HCT116 (cell line): ENCODE measurements at regions not wholly inside any gene's neighbourhood (a gene's known extent, or its start where the extent isn't known, plus 50 kb on each side); places are given as distances from the start of the nearest gene placed in this dataset.

Experiments used
- CBX3 ChIP-seq: IDR thresholded peaks from 2 replicates; pipeline ENCODE4 v1.6.1; 2012; ENCODE audit warnings: low read depth
- CEBPB ChIP-seq: IDR thresholded peaks from 2 replicates; pipeline ENCODE4 v1.6.1; 2012; ENCODE audit warnings: low read depth
- CTCF ChIP-seq, 3 experiments: fragments of 200-600 bp in 1 of 3; sonication (generic) in 1 of 3; IDR thresholded peaks in 2 of 3; conservative IDR thresholded peaks in 1 of 3; 2 replicates each; pipeline ENCODE4 v1.5.1; 2012 to 2017; ENCODE audit warnings: low read depth in 2 of 3, low read length in 2 of 3, antibody characterized with exemption in 1 of 3, borderline replicate concordance in 1 of 3, control low read depth in 1 of 3, mild to moderate bottlenecking in 1 of 3, mixed read lengths in 1 of 3, mixed run types in 1 of 3, moderate library complexity in 1 of 3; ENCODE audit not compliant: insufficient read depth in 1 of 3
- EZH2phosphoT487 ChIP-seq: fragments of 200-600 bp; IDR thresholded peaks from 2 replicates; pipeline ENCODE4 v1.6.1; 2018; ENCODE audit warnings: antibody characterized with exemption, borderline replicate concordance
- FOSL1 ChIP-seq: IDR thresholded peaks from 2 replicates; pipeline ENCODE4 v1.6.1; 2012; ENCODE audit warnings: low read depth
- MAX ChIP-seq: IDR thresholded peaks from 2 replicates; pipeline ENCODE4 v1.6.1; 2012
- POLR2A ChIP-seq: IDR thresholded peaks from 2 replicates; pipeline ENCODE4 v1.7.0; 2011; ENCODE audit warnings: borderline replicate concordance; ENCODE audit not compliant: insufficient read depth, insufficient read length; ENCODE audit errors: extremely low read depth
- POLR2AphosphoS5 ChIP-seq: IDR thresholded peaks from 2 replicates; pipeline ENCODE4 v1.6.1; 2011; ENCODE audit warnings: mild to moderate bottlenecking, low read depth, low read length, moderate library complexity
- REST ChIP-seq: IDR thresholded peaks from 2 replicates; pipeline ENCODE4 v1.6.1; 2012; ENCODE audit warnings: low read depth
- SRF ChIP-seq: IDR thresholded peaks from 2 replicates; pipeline ENCODE4 v1.6.1; 2012; ENCODE audit warnings: low read depth
- TCF7L2 ChIP-seq: IDR thresholded peaks from 2 replicates; pipeline ENCODE4 v1.7.0; 2011; ENCODE audit warnings: borderline replicate concordance, inconsistent platforms; ENCODE audit not compliant: insufficient read depth, insufficient read length; ENCODE audit errors: extremely low read depth
- YY1 ChIP-seq: IDR thresholded peaks from 2 replicates; pipeline ENCODE4 v1.6.1; 2011; ENCODE audit warnings: low read length, low read depth, moderate library complexity, mild to moderate bottlenecking; ENCODE audit not compliant: insufficient replicate concordance; ENCODE audit errors: extremely low read depth
- ZNF274 ChIP-seq: fragments of 200-500 bp; sonication (Bioruptor generic); IDR thresholded peaks from 2 replicates; pipeline ENCODE4 v1.6.1; 2014; ENCODE audit warnings: mild to moderate bottlenecking, low read depth, low read length, inconsistent platforms

DNA sequence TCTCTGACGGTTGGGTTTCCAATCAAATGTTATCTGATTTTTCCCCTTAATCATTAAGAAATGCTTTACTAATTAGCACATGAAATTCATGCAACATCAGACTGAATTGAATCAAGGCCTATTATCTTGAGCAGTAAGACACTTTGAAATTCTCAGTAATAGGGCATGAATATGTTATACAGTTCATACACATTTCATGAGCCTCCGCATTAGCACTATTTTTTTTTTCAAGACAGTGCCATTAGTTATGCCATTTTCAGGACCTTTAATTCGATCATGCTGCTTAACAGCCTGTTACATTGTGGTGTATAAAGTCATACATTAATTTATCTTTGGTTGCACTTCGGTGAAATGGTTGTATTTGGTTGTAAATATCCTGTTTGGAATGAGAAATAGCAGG is 862.6 kb upstream of the GOT2 start:
- TF ChIP-seq CTCF (IDR thresholded peaks at IDR 0.05 in 2 of 3, conservative IDR thresholded peaks at IDR 0.05 in 1 of 3; ENCODE audit: borderline replicate concordance in 1 of 3, insufficient read depth in 1 of 3, low read depth in 2 of 3, low read length in 2 of 3) (no peak), EZH2phosphoT487 (no peak), POLR2A (no peak), SRF (no peak), CBX3 (no peak), TCF7L2 (no peak), POLR2AphosphoS5 (no peak), MAX (no peak), CEBPB (no peak), FOSL1 (no peak), YY1 (no peak), ZNF274 (no peak), REST (no peak)
